Hepatocyte (in vitro differentiated cells): ENCODE measurements at regions not wholly inside any gene's neighbourhood (a gene's known extent, or its start where the extent isn't known, plus 50 kb on each side); places are given as distances from the start of the nearest gene placed in this dataset.
A peak's percentile ranks its signal among the peaks of the same experiment; 100 is the strongest.

Source experiments
- DNase-seq: peaks from one replicate; pipeline ENCODE4 v3.0.0-alpha.2; 2016; ENCODE audit warnings: low spot score
- H2AFZ ChIP-seq: fragments of 200-600 bp; sonication (generic); 2 replicates; pipeline ENCODE4 v1.6.0; 2016; ENCODE audit warnings: antibody characterized with exemption, mild to moderate bottlenecking
- H3K27ac ChIP-seq: fragments of 200-600 bp; sonication (generic); 2 replicates; pipeline ENCODE4 v1.5.1; 2016; ENCODE audit warnings: mild to moderate bottlenecking
- H3K27me3 ChIP-seq: fragments of 200-600 bp; sonication (generic); 2 replicates; pipeline ENCODE4 v1.6.1; 2016
- H3K36me3 ChIP-seq: fragments of 200-600 bp; sonication (generic); replicated peaks from 2 replicates; pipeline ENCODE4 v1.5.1; 2016; ENCODE audit warnings: low read depth; ENCODE audit not compliant: insufficient read depth
- H3K4me1 ChIP-seq: fragments of 200-600 bp; sonication (generic); 2 replicates; pipeline ENCODE4 v1.5.1; 2016; ENCODE audit warnings: mild to moderate bottlenecking, moderate library complexity; ENCODE audit not compliant: insufficient read depth
- H3K4me2 ChIP-seq: fragments of 200-600 bp; sonication (generic); 2 replicates; pipeline ENCODE4 v1.6.0; 2016
- H3K4me3 ChIP-seq: fragments of 200-600 bp; sonication (generic); 2 replicates; pipeline ENCODE4 v1.5.1; 2016; ENCODE audit warnings: mild to moderate bottlenecking
- H3K79me2 ChIP-seq: fragments of 200-600 bp; sonication (generic); 2 replicates; pipeline ENCODE4 v1.6.0; 2017; ENCODE audit warnings: mild to moderate bottlenecking
- H3K9me2 ChIP-seq: fragments of 200-600 bp; sonication (generic); replicated peaks from 2 replicates; pipeline ENCODE4 v1.6.0; 2017; ENCODE audit warnings: mild to moderate bottlenecking; ENCODE audit not compliant: insufficient read depth
- H3K9me3 ChIP-seq: fragments of 200-600 bp; sonication (generic); 2 replicates; pipeline ENCODE4 v1.5.1; 2016; ENCODE audit warnings: low read depth, mild to moderate bottlenecking
- H4K20me1 ChIP-seq: fragments of 200-600 bp; sonication (generic); 2 replicates; pipeline ENCODE4 v1.6.0; 2016; ENCODE audit warnings: mild to moderate bottlenecking; ENCODE audit not compliant: insufficient read depth, poor library complexity, severe bottlenecking
- EZH2 ChIP-seq: fragments of 200-600 bp; sonication (generic); IDR thresholded peaks from 2 replicates; pipeline ENCODE4 v1.6.1; 2016; ENCODE audit warnings: antibody characterized with exemption, mild to moderate bottlenecking, borderline replicate concordance
- EZH2phosphoT487 ChIP-seq: fragments of 200-600 bp; sonication (generic); IDR thresholded peaks from one replicate; pipeline ENCODE4 v1.6.1; 2018; ENCODE audit warnings: antibody characterized with exemption, mild to moderate bottlenecking, low read depth, moderate library complexity; ENCODE audit not compliant: unreplicated experiment, severe bottlenecking
- WGBS: methylation state at CpG from one replicate; pipeline ENCODE4 v1.1.6; 2016; ENCODE audit warnings: low lambda C conversion rate; ENCODE audit errors: missing lambda C conversion rate; 5-methylcytosine and 5-hydroxymethylcytosine counted together
- TF ChIP-seq, protein P1 (sequence below): fragments of 200-600 bp; sonication (generic); IDR thresholded peaks from 2 replicates; pipeline ENCODE4 v1.5.1; 2016; ENCODE audit warnings: antibody characterized with exemption, mild to moderate bottlenecking; ENCODE audit not compliant: poor library complexity

- Histone ChIP-seq H3K36me3 (no peaks in the 10 kb centered on the region), H2AFZ (no peak overlapping the region), H3K27me3 (no peaks in the 10 kb centered on the region), H3K4me3 (no peak overlapping the region), H3K4me2 (no peak overlapping the region), H4K20me1 (no peaks in the 10 kb centered on the region), H3K27ac (peak overlapping the region; percentile 75), H3K79me2 (no peaks in the 10 kb centered on the region), H3K9me3 (no peaks in the 10 kb centered on the region), H3K4me1 (peaks cover 19% of the 10 kb centered on the region), H3K9me2 (no peaks in the 10 kb centered on the region)
- no peak for DNase-seq
- no peak for TF ChIP-seq EZH2
- TF ChIP-seq EZH2phosphoT487 = no peak
- TF ChIP-seq, protein P1, sequence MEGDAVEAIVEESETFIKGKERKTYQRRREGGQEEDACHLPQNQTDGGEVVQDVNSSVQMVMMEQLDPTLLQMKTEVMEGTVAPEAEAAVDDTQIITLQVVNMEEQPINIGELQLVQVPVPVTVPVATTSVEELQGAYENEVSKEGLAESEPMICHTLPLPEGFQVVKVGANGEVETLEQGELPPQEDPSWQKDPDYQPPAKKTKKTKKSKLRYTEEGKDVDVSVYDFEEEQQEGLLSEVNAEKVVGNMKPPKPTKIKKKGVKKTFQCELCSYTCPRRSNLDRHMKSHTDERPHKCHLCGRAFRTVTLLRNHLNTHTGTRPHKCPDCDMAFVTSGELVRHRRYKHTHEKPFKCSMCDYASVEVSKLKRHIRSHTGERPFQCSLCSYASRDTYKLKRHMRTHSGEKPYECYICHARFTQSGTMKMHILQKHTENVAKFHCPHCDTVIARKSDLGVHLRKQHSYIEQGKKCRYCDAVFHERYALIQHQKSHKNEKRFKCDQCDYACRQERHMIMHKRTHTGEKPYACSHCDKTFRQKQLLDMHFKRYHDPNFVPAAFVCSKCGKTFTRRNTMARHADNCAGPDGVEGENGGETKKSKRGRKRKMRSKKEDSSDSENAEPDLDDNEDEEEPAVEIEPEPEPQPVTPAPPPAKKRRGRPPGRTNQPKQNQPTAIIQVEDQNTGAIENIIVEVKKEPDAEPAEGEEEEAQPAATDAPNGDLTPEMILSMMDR = no peak
- WGBS = 56% methylated on average over 3 of the region's 3 CpGs
These were observed 333.9 kb downstream of the NR2F1-AS1 start for GRCh38 chr5:93247105-93247504.

DNA sequence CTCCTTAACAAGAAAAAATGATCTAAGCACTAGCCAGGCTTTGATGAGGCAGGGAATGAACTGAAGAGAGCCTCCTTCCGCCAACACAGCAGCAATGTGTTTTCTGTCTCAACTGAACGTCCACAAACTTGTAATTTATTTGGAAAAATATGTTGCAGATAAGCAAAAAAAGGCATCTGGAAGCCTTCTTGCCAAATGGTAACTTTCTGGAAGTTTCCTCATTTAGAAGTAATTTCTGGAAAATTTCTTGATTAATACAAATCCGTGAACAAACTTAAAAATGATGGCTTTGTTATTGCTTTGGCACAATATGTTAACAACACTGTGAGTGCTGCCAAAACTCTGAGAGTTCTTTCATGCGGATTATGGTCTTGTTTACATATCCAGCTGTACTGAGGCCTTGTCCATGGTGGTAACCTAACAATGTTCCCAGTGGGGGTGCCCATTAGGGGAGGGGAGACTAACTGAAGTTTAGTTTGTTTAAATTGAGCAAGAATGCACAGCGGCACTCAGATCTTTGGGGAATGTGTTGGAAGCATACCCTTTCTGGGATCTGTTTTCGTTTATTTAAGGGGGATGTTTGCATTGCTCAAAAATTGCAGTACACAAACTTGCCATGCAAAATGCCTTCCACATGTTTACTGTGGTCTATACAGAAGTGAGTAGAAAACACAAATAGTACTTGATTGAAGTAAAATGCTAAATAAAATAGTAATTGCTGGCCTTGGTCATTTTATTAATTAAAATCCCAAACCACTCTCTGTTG, 334.7 kb downstream of the NR2F1-AS1 start:
- H3K4me1 ChIP-seq = peaks cover 19% of the 10 kb centered on the region
- no peaks in the 10 kb centered on the region for H3K79me2 ChIP-seq
- 31% methylated on average over 6 of the region's 6 CpGs for WGBS
- H4K20me1 ChIP-seq = no peaks in the 10 kb centered on the region
- H2AFZ ChIP-seq = no peak overlapping the region
- no peaks in the 10 kb centered on the region for H3K9me3 ChIP-seq
- no peak overlapping the region for H3K4me3 ChIP-seq
- H3K36me3 ChIP-seq = no peaks in the 10 kb centered on the region
- H3K27ac ChIP-seq = peak overlapping the region; percentile 75
- peak; percentile 58 for TF ChIP-seq EZH2phosphoT487
- TF ChIP-seq, protein P1 = no peak
- no peaks in the 10 kb centered on the region for H3K27me3 ChIP-seq
- H3K4me2 ChIP-seq = peak overlapping the region; percentile 8
- DNase-seq = peak; percentile 54
- no peaks in the 10 kb centered on the region for H3K9me2 ChIP-seq

DNA sequence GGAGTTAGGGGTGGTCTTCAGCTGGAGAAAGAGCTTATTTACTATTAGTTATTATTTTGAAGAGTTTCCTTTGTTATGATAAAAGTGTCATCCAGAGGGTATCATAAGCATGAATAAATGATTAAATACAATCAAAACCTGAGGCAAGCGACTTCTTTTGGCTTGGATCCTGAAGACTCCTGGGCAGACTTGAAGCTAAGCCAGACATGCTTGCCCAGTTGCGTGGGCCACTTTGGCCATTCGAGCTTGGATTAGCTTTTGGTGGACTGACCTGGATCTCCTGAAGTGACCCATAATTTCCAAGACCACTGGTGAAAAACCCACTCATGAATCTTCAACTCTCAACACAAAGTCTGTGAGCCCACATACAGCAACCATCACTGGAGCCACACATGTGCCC, 335.8 kb downstream of the NR2F1-AS1 start:
- Histone ChIP-seq H3K9me3 (no peaks in the 10 kb centered on the region), H3K79me2 (no peaks in the 10 kb centered on the region), H3K4me3 (no peak overlapping the region), H3K27me3 (no peaks in the 10 kb centered on the region), H3K9me2 (no peaks in the 10 kb centered on the region), H3K36me3 (no peaks in the 10 kb centered on the region), H2AFZ (no peak overlapping the region), H4K20me1 (no peaks in the 10 kb centered on the region), H3K4me2 (peak overlapping the region; percentile 8), H3K27ac (peak overlapping the region; percentile 75), H3K4me1 (peaks cover 15% of the 10 kb centered on the region)
- TF ChIP-seq EZH2 (no peak), EZH2phosphoT487 (no peak)
- TF ChIP-seq, protein P1 = no peak
- WGBS = 79% methylated on average over 3 of the region's 3 CpGs
- no peak for DNase-seq
